MCF 10A (cell line): ENCODE measurements at regions not wholly inside any gene's neighbourhood (a gene's known extent, or its start where the extent isn't known, plus 50 kb on each side); places are given as distances from the start of the nearest gene placed in this dataset.
A peak's percentile ranks its signal among the peaks of the same experiment; 100 is the strongest.

Experiments
- BruUV-seq: library from RNA; stranded (reverse); fragments of 400-500 nt; replicated peaks from 2 replicates; lab custom pipeline; 2021; lab: Mats Ljungman, UMichigan
- CTCF ChIA-PET: fragments of 300-600 bp; sonication (Branson Sonifier 250); formaldehyde crosslinking; extraction: SDS; loops from one replicate; lab custom pipeline; 2021; ENCODE audit warnings: antibody characterized with exemption, inconsistent platforms; lab: Yijun Ruan, JAX
- POLR2A ChIA-PET: fragments of 300-600, 350-650 bp; sonication (Branson Sonifier 250); formaldehyde crosslinking; extraction: SDS; loops from one replicate; lab custom pipeline; 2020; ENCODE audit warnings: antibody characterized with exemption, inconsistent platforms; lab: Yijun Ruan, JAX
- DNase-seq: peaks from one replicate; pipeline ENCODE4 v3.0.0-alpha.2; 2018; ENCODE audit not compliant: unreplicated experiment
- H3K27ac Mint-ChIP-seq: one replicate; pipeline ENCODE4 v1.8.0; 2022; ENCODE audit warnings: mild to moderate bottlenecking, low read depth, mixed read lengths; ENCODE audit not compliant: unreplicated experiment
- H3K27me3 Mint-ChIP-seq: one replicate; pipeline ENCODE4 v1.8.0; 2022; ENCODE audit warnings: mixed read lengths; ENCODE audit not compliant: insufficient read depth, unreplicated experiment
- H3K36me3 Mint-ChIP-seq: one replicate; pipeline ENCODE4 v1.8.0; 2022; ENCODE audit warnings: mild to moderate bottlenecking, moderate library complexity, mixed read lengths; ENCODE audit not compliant: insufficient read depth, unreplicated experiment
- H3K4me1 Mint-ChIP-seq: one replicate; pipeline ENCODE4 v1.8.0; 2022; ENCODE audit warnings: mixed read lengths; ENCODE audit not compliant: insufficient read depth, unreplicated experiment
- H3K4me3 Mint-ChIP-seq: one replicate; pipeline ENCODE4 v1.8.0; 2022; ENCODE audit warnings: mild to moderate bottlenecking, moderate library complexity, mixed read lengths; ENCODE audit not compliant: unreplicated experiment
- H3K9me3 Mint-ChIP-seq: one replicate; pipeline ENCODE4 v1.8.0; 2022; ENCODE audit warnings: mixed read lengths; ENCODE audit not compliant: unreplicated experiment
- intact Hi-C: fragments of 100-400 bp; cut with micrococcal nuclease; formaldehyde crosslinking; loops from 2 replicates; pipeline ENCODE4 v1.14.1; 2022
- TF ChIP-seq, protein P1 (sequence below): fragments of 200-600 bp; IDR thresholded peaks from one replicate; pipeline ENCODE4 v1.8.0; 2022; ENCODE audit warnings: antibody characterized with exemption, mild to moderate bottlenecking; ENCODE audit not compliant: unreplicated experiment

DNA sequence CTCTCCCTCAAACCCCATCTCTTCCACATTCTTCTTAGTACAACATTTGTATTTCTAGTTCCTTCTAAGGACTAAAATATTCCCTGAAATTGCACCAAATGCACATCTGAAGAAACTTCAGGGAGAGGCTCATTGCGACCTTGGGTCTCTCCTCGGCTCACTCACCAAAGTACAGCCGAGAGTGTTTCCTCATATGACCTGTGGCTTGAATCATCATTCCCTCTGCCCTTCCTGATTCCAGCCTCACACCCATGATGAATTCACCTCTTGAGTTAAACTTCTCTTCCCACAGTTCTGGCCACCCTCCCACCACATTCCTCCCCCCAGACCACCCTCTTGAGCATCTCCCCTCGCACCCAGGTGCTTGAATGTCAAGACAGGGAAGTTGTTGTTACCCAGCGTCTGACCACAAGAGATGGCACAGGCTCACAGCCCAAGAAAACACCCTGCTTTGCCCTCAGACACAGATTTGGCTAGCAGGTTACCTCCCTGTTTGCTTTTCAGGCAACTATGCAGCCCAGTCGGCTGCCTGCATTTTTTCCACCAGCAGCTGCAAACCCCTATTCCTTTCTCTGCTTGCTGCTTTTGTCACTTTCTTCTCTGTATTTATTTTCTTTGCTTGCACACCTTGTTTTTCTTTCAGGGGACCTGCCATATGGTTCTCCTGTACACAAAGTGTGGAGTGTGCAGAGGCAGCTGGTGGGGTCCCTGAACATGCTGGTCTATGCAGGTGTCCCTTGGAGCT, 214.8 kb downstream of the SPATA18 start:
- POLR2A ChIA-PET = no interaction called here
- no peaks in the 10 kb centered on the region for H3K9me3 Mint-ChIP-seq
- H3K27ac Mint-ChIP-seq = no peak overlapping the region

DNA sequence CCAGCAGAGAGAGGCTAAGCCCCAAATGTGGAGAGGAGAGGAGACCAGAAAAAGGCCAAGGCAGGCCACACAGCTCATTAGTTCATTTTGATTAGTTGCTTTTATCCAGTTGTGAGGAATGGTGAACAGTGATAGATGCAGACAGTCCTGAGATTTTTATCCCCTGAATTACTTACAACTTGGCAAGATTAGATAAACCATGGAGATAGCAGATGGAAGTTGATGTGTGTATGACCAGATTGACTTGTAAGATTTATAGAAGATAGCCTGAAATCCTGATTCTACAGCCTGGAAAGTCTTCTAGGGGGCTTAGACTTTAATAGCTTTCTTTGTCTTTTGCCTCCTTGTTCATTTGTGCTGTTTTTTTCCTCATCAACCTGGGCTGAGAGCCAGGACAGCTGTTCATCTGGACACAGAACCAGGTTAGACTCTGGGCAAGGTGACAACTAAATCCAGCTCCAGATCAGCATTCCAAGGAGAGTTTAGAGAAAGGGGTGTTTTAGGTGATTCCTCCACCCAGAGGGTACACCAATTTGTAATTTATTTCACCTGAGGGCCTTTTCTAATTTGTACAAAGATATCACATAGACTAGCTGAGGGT, 215.5 kb downstream of the SPATA18 start:
- CTCF ChIA-PET = interaction anchor here (0.5 kb wide), 1 partner anchor 1948 kb away, joined by 3 read pairs; no protein-coding TSS in a partner anchor
- Mint-ChIP-seq H3K4me3 (no peak overlapping the region), H3K27me3 (no peaks in the 10 kb centered on the region), H3K4me1 (no peaks in the 10 kb centered on the region), H3K27ac (no peak overlapping the region), H3K9me3 (no peaks in the 10 kb centered on the region), H3K36me3 (no peaks in the 10 kb centered on the region)
- intact Hi-C loops = no loop called here
- TF ChIP-seq, protein P1, sequence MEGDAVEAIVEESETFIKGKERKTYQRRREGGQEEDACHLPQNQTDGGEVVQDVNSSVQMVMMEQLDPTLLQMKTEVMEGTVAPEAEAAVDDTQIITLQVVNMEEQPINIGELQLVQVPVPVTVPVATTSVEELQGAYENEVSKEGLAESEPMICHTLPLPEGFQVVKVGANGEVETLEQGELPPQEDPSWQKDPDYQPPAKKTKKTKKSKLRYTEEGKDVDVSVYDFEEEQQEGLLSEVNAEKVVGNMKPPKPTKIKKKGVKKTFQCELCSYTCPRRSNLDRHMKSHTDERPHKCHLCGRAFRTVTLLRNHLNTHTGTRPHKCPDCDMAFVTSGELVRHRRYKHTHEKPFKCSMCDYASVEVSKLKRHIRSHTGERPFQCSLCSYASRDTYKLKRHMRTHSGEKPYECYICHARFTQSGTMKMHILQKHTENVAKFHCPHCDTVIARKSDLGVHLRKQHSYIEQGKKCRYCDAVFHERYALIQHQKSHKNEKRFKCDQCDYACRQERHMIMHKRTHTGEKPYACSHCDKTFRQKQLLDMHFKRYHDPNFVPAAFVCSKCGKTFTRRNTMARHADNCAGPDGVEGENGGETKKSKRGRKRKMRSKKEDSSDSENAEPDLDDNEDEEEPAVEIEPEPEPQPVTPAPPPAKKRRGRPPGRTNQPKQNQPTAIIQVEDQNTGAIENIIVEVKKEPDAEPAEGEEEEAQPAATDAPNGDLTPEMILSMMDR = no peak
- no TSS peak for BruUV-seq
- POLR2A ChIA-PET = interaction anchor here (0.7 kb wide), 1 partner anchor 238 kb away, joined by 3 read pairs; no protein-coding TSS in a partner anchor
- peak; percentile 9 for DNase-seq

More for the DNA sequence above, 214.8 kb downstream of the SPATA18 start:
- TF ChIP-seq, protein P1 = no peak
- DNase-seq = peak; percentile 13
- Mint-ChIP-seq H3K4me3 (no peak overlapping the region), H3K36me3 (no peaks in the 10 kb centered on the region), H3K4me1 (no peaks in the 10 kb centered on the region), H3K27me3 (no peaks in the 10 kb centered on the region)
- CTCF ChIA-PET = interaction anchor here (0.5 to 0.6 kb wide), 2 partner anchors 27 to 1949 kb away, joined by 3 read pairs; no protein-coding TSS in a partner anchor
- intact Hi-C loops = no loop called here
- BruUV-seq = no TSS peak

DNA sequence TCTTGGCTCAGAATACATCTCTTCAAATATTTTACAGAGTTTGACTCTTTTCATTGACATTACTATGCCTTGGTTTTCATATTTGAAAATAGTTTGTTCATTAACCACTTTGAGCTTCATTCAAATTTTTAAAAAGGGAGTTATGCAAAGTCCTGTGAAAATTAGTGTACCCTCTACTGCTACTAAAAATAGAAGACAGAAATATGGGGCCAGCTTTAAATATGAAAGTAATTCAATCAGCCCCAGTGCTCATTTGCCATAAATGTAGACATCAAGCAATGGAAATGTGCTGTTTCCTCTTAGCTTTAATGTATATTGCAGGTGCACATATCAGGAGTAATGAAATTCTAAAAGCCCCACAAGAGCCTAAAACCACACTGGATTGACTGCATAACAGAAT, 218.7 kb downstream of the SPATA18 start:
- no peaks in the 10 kb centered on the region for H3K27me3 Mint-ChIP-seq
- CTCF ChIA-PET = interaction anchor here (1.2 kb wide), 1 partner anchor 36 kb away, joined by 4 read pairs; no protein-coding TSS in a partner anchor
- no peak overlapping the region for H3K27ac Mint-ChIP-seq
- H3K36me3 Mint-ChIP-seq = no peaks in the 10 kb centered on the region
- no peak for DNase-seq
- TF ChIP-seq, protein P1 = no peak
- H3K9me3 Mint-ChIP-seq = peaks cover 8% of the 10 kb centered on the region
- POLR2A ChIA-PET = interaction anchor here (0.6 kb wide), 1 partner anchor 1964 kb away, joined by 3 read pairs; no protein-coding TSS in a partner anchor
- no peak overlapping the region for H3K4me3 Mint-ChIP-seq
- no TSS peak for BruUV-seq
- H3K4me1 Mint-ChIP-seq = no peaks in the 10 kb centered on the region
- intact Hi-C loops = no loop called here

DNA sequence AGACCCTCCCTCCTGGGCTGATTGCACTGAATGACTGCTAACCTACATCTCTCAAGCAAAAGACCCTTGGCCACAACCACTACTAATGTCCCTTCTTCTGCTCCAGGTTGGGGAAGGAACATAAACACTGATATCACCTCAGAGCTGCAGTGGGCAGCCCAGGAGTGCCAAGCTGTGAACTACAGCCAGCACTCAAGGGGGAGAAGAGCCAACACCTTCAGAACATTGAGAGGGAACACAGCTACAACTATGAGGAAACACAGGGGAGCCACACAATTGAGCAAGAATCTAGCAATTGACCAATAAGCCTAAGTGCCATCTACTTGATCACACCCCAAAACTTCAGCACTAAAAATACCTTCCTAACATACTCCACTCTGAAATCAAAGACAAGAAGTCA, 222.8 kb downstream of the SPATA18 start:
- no peaks in the 10 kb centered on the region for H3K27me3 Mint-ChIP-seq
- no TSS peak for BruUV-seq

More for the DNA sequence above, 222.8 kb downstream of the SPATA18 start:
- no peak overlapping the region for H3K4me3 Mint-ChIP-seq
- peaks cover 14% of the 10 kb centered on the region for H3K9me3 Mint-ChIP-seq
- ChIA-PET POLR2A (no interaction called here), CTCF (no interaction called here)
- intact Hi-C loops = no loop called here
- H3K4me1 Mint-ChIP-seq = no peaks in the 10 kb centered on the region
- DNase-seq = no peak
- TF ChIP-seq, protein P1 = no peak
- H3K36me3 Mint-ChIP-seq = no peaks in the 10 kb centered on the region
- H3K27ac Mint-ChIP-seq = no peak overlapping the region
